IPS-15b (cell line): ENCODE measurements at regions not wholly inside any gene's neighbourhood (a gene's known extent, or its start where the extent isn't known, plus 50 kb on each side); places are given as distances from the start of the nearest gene placed in this dataset.

ENCODE experiments used
- H3K27me3 ChIP-seq: one replicate; pipeline ENCODE4 v1.6.1; 2013; ENCODE audit warnings: low read length; ENCODE audit not compliant: control insufficient read depth, insufficient read depth
- H3K36me3 ChIP-seq: one replicate; pipeline ENCODE4 v1.6.1; 2013; ENCODE audit warnings: low read length; ENCODE audit not compliant: control insufficient read depth, insufficient read depth
- H3K4me1 ChIP-seq: one replicate; pipeline ENCODE4 v1.6.1; 2013; ENCODE audit warnings: mild to moderate bottlenecking, low read length; ENCODE audit not compliant: control insufficient read depth, insufficient read depth
- H3K4me3 ChIP-seq: one replicate; pipeline ENCODE4 v1.5.1; 2013; ENCODE audit warnings: low read depth, low read length
- H3K9ac ChIP-seq: one replicate; pipeline ENCODE4 v1.6.1; 2013; ENCODE audit warnings: low read depth, mild to moderate bottlenecking, low read length
- H3K9me3 ChIP-seq: one replicate; pipeline ENCODE4 v1.6.1; 2013; ENCODE audit warnings: mild to moderate bottlenecking, low read length; ENCODE audit not compliant: control insufficient read depth, insufficient read depth

- no peak overlapping the region for H3K4me3 ChIP-seq
These were observed 298.3 kb downstream of the ENC1 start for GRCh38 chr5:74342182-74342581.

GRCh38 chr5:74341221-74341620 lies 299.3 kb downstream of the ENC1 start:
- Histone ChIP-seq H3K27me3 (no peaks in the 10 kb centered on the region), H3K4me1 (no peaks in the 10 kb centered on the region), H3K9me3 (no peaks in the 10 kb centered on the region), H3K4me3 (no peak overlapping the region), H3K36me3 (no peaks in the 10 kb centered on the region), H3K9ac (no peak overlapping the region)

More at GRCh38 chr5:74342182-74342581, 298.3 kb downstream of the ENC1 start:
- no peaks in the 10 kb centered on the region for H3K9me3 ChIP-seq
- H3K36me3 ChIP-seq: no peaks in the 10 kb centered on the region
- H3K9ac ChIP-seq: no peak overlapping the region
- no peaks in the 10 kb centered on the region for H3K4me1 ChIP-seq
- no peaks in the 10 kb centered on the region for H3K27me3 ChIP-seq

GRCh38 chr5:74340476-74340875 lies 300.1 kb downstream of the ENC1 start:
- Histone ChIP-seq H3K4me1 (no peaks in the 10 kb centered on the region), H3K9me3 (no peaks in the 10 kb centered on the region), H3K27me3 (no peaks in the 10 kb centered on the region), H3K36me3 (no peaks in the 10 kb centered on the region), H3K4me3 (no peak overlapping the region), H3K9ac (no peak overlapping the region)

GRCh38 chr5:74337984-74338310 lies 302.6 kb downstream of the ENC1 start:
- Histone ChIP-seq H3K36me3 (no peaks in the 10 kb centered on the region), H3K9ac (no peak overlapping the region), H3K27me3 (no peaks in the 10 kb centered on the region), H3K4me3 (no peak overlapping the region), H3K4me1 (no peaks in the 10 kb centered on the region), H3K9me3 (no peaks in the 10 kb centered on the region)

- Histone ChIP-seq H3K9ac (no peak overlapping the region), H3K9me3 (no peaks in the 10 kb centered on the region), H3K36me3 (no peaks in the 10 kb centered on the region), H3K27me3 (no peaks in the 10 kb centered on the region), H3K4me3 (no peak overlapping the region), H3K4me1 (no peaks in the 10 kb centered on the region)
These were observed 303.1 kb downstream of the ENC1 start for GRCh38 chr5:74337254-74337983.

- Histone ChIP-seq H3K27me3 (no peaks in the 10 kb centered on the region), H3K9ac (no peak overlapping the region), H3K36me3 (no peaks in the 10 kb centered on the region), H3K4me3 (no peak overlapping the region), H3K4me1 (no peaks in the 10 kb centered on the region), H3K9me3 (no peaks in the 10 kb centered on the region)
These were observed 304.2 kb downstream of the ENC1 start for GRCh38 chr5:74336297-74336696.

GRCh38 chr5:74334762-74335384 lies 305.7 kb downstream of the ENC1 start:
- Histone ChIP-seq H3K9me3 (no peaks in the 10 kb centered on the region), H3K27me3 (no peaks in the 10 kb centered on the region), H3K9ac (no peak overlapping the region), H3K36me3 (no peaks in the 10 kb centered on the region), H3K4me1 (no peaks in the 10 kb centered on the region), H3K4me3 (no peak overlapping the region)

GRCh38 chr5:74334062-74334761 lies 306.3 kb downstream of the ENC1 start:
- H3K27me3 ChIP-seq: no peaks in the 10 kb centered on the region
- no peaks in the 10 kb centered on the region for H3K36me3 ChIP-seq
- no peaks in the 10 kb centered on the region for H3K9me3 ChIP-seq
- no peak overlapping the region for H3K9ac ChIP-seq
- no peak overlapping the region for H3K4me3 ChIP-seq
- H3K4me1 ChIP-seq: no peaks in the 10 kb centered on the region

GRCh38 chr5:74333430-74333829 lies 307.1 kb downstream of the ENC1 start:
- no peaks in the 10 kb centered on the region for H3K4me1 ChIP-seq
- no peak overlapping the region for H3K4me3 ChIP-seq
- H3K36me3 ChIP-seq: no peaks in the 10 kb centered on the region
- no peaks in the 10 kb centered on the region for H3K9me3 ChIP-seq
- no peaks in the 10 kb centered on the region for H3K27me3 ChIP-seq
- no peak overlapping the region for H3K9ac ChIP-seq

- H3K4me1 ChIP-seq: no peaks in the 10 kb centered on the region
- H3K9ac ChIP-seq: no peak overlapping the region
- no peaks in the 10 kb centered on the region for H3K9me3 ChIP-seq
- H3K4me3 ChIP-seq: no peak overlapping the region
- H3K27me3 ChIP-seq: no peaks in the 10 kb centered on the region
- H3K36me3 ChIP-seq: no peaks in the 10 kb centered on the region
These were observed 307.8 kb downstream of the ENC1 start for GRCh38 chr5:74332682-74333081.

GRCh38 chr5:74332006-74332405 lies 308.5 kb downstream of the ENC1 start:
- Histone ChIP-seq H3K27me3 (no peaks in the 10 kb centered on the region), H3K36me3 (no peaks in the 10 kb centered on the region), H3K9me3 (no peaks in the 10 kb centered on the region), H3K4me3 (no peak overlapping the region), H3K9ac (no peak overlapping the region), H3K4me1 (no peaks in the 10 kb centered on the region)

GRCh38 chr5:74328221-74328630 lies 312.3 kb downstream of the ENC1 start:
- Histone ChIP-seq H3K4me3 (no peak overlapping the region), H3K27me3 (no peaks in the 10 kb centered on the region), H3K36me3 (no peaks in the 10 kb centered on the region), H3K9me3 (no peaks in the 10 kb centered on the region), H3K9ac (no peak overlapping the region), H3K4me1 (peaks cover 3% of the 10 kb centered on the region)
